OCI-LY3 (cell line): ENCODE measurements at regions not wholly inside any gene's neighbourhood (a gene's known extent, or its start where the extent isn't known, plus 50 kb on each side); places are given as distances from the start of the nearest gene placed in this dataset.

Source experiments
- EZH2phosphoT487 ChIP-seq: fragments of 200-600 bp; shearing (Covaris generic); IDR thresholded peaks from 2 replicates; pipeline ENCODE4 v1.6.1; 2018; ENCODE audit warnings: antibody characterized with exemption, mixed run types, low read depth
- TF ChIP-seq, protein P1 (sequence below): fragments of 200-600, 300-600 bp; sonication (generic); IDR thresholded peaks from 2 replicates; pipeline ENCODE4 v1.5.1; 2014; ENCODE audit warnings: antibody characterized with exemption, low read length, low read depth

DNA sequence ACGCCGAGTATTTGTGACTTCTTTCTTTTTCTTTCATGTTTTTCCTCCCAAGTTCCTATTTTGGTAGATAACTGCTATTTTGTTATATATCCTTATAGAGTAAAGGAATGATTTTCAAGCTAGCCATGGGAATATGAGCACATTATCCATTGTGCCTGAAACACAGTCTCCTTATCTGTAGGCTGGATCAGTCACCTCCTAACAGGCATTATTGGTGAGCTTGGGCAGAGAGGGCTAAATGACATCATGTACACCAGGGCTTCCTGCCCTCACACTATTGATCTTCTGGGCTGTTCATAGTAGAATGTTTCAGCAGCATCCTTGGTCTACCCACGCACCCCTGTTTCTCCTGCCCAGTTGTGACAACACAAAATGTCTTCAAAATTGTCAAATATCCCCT lies 88.1 kb upstream of the CTBP2 start:
- TF ChIP-seq, protein P1, sequence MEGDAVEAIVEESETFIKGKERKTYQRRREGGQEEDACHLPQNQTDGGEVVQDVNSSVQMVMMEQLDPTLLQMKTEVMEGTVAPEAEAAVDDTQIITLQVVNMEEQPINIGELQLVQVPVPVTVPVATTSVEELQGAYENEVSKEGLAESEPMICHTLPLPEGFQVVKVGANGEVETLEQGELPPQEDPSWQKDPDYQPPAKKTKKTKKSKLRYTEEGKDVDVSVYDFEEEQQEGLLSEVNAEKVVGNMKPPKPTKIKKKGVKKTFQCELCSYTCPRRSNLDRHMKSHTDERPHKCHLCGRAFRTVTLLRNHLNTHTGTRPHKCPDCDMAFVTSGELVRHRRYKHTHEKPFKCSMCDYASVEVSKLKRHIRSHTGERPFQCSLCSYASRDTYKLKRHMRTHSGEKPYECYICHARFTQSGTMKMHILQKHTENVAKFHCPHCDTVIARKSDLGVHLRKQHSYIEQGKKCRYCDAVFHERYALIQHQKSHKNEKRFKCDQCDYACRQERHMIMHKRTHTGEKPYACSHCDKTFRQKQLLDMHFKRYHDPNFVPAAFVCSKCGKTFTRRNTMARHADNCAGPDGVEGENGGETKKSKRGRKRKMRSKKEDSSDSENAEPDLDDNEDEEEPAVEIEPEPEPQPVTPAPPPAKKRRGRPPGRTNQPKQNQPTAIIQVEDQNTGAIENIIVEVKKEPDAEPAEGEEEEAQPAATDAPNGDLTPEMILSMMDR, result no peak
- no peak for TF ChIP-seq EZH2phosphoT487
